ENCODE measurements at regions not wholly inside any gene's neighbourhood (a gene's known extent, or its start where the extent isn't known, plus 50 kb on each side); places are given as distances from the start of the nearest gene placed in this dataset.
A peak's percentile ranks its signal among the peaks of the same experiment; 100 is the strongest.

DNA sequence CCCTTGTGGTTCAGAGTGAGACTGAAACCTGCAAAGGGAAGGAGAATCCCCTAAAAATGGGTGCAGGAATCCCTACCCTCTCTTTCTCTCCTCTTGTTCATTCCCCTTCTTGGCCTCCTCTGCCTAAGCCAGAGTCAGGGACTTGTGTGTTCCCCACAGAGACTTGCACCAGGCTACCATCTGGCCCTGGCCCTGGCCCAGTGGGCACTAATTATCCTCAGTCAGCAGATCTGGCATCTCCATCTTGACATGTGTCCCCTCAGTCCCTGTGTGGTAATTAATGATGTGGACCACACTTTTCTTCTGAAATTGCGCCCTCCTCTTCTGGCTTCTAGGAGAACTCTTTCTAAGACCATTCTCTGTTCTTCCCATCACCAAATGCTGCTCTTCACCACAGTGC lies 354.4 kb downstream of the SETD4 start:
- no peak for DNase-seq (ENCODE audit: extremely low read depth, low read depth)
- TF ChIP-seq, protein P1, sequence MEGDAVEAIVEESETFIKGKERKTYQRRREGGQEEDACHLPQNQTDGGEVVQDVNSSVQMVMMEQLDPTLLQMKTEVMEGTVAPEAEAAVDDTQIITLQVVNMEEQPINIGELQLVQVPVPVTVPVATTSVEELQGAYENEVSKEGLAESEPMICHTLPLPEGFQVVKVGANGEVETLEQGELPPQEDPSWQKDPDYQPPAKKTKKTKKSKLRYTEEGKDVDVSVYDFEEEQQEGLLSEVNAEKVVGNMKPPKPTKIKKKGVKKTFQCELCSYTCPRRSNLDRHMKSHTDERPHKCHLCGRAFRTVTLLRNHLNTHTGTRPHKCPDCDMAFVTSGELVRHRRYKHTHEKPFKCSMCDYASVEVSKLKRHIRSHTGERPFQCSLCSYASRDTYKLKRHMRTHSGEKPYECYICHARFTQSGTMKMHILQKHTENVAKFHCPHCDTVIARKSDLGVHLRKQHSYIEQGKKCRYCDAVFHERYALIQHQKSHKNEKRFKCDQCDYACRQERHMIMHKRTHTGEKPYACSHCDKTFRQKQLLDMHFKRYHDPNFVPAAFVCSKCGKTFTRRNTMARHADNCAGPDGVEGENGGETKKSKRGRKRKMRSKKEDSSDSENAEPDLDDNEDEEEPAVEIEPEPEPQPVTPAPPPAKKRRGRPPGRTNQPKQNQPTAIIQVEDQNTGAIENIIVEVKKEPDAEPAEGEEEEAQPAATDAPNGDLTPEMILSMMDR (IDR thresholded peaks at IDR 0.05; ENCODE audit: low read depth, low read length, missing control alignments) = no peak
- H3K4me3 ChIP-seq (replicated peaks; ENCODE audit: low read depth, low read length) = no peak overlapping the region

DNA sequence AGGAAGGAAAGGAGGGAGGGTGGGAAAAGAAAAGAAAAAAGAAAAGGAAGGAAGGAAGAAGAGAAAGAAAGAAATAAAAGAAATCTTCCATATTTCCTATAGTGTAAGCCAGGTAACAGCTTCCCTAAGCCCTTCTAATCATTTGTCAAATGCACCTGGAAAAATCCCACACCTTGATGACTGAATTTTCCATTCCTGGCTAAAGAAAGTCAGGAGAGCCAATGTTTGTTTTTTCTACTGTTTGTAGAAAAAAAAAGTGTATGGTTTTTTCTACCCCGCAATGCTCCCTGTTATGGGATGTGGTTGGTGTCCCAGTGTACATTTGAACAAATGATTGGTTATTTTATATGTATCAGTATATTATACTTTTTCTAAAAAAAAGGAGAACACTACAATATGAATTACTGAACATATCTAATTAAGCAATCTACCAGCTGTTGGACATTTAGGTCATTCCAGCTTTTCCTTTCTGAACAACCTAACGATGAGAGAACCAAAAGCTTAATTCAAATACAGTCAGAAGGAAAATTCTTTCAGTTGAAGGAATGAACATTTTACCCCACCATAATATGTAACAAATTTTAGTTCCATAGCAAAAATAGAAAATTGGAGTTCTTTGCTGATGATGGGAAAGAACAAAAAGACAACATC lies 355.0 kb downstream of the SETD4 start:
- TF ChIP-seq, protein P1 (IDR thresholded peaks at IDR 0.05; ENCODE audit: low read depth, low read length, missing control alignments) = no peak
- no peak overlapping the region for H3K4me3 ChIP-seq (replicated peaks; ENCODE audit: low read depth, low read length)
- no peak for DNase-seq (ENCODE audit: extremely low read depth, low read depth)

DNA sequence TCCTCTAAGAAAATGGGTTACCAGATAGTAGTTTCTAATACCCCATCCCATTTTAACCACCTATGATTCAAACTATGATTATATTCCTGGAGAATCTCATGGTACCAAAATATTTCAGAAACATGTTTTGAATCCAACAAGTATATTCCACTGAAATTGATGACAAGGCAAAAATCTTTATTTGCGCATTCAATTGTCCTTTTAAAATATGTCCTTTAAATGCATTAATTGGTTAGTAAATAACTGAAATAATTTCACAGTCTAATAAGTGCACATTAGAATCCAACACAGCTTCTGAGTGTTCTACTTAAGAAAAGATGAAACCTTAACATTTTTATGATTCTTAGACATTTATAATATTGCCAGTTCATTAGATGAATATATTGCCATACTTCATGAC lies 356.6 kb downstream of the SETD4 start:
- TF ChIP-seq, protein P1 (IDR thresholded peaks at IDR 0.05; ENCODE audit: low read depth, low read length, missing control alignments) = no peak
- no peak for DNase-seq (ENCODE audit: extremely low read depth, low read depth)
- no peak overlapping the region for H3K4me3 ChIP-seq (replicated peaks; ENCODE audit: low read depth, low read length)

DNA sequence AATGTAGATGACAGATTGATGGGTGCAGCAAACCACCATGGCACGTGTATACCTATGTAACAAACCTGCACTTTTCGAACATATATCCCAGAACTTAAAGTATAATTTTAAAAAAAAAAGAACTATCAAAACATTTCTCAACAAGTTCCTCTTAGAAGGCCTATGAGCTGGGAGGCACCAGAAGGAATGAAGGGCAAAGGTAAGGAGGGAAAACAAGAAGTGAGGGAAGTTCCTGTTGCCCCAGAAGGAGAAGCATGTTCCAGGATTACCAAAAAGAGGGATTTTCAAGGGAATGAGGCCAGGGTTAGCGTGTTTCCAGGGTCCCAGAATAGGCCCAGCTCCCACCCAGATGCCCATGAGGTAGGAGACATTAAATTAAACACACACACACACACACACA lies 361.0 kb downstream of the SETD4 start:
- no peak overlapping the region for H3K4me3 ChIP-seq (replicated peaks; ENCODE audit: low read depth, low read length)
- DNase-seq (ENCODE audit: extremely low read depth, low read depth) = no peak
- TF ChIP-seq, protein P1 (IDR thresholded peaks at IDR 0.05; ENCODE audit: low read depth, low read length, missing control alignments) = no peak

DNA sequence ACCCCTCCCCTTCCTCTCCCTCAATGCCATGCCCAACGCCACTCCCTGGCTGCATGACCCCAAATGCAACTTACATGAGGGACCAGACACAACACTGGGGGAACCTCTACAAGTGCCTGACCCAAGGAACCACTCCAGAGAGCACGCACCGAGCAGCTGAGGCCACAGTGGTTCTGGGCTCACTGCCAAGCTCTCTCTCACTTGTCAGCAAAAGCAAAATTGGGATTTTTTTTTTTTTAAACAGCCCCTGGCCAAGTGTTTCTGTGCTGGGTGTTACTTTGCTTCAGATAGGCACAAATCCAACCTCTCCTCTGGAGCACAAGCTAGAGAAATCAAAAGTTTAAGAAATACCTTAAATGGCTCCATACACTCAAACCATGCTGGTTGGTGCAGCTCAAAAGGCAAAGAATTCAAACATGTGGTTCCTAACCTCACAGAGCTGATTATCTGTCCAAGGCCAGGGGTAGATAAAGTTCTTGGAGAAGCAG lies 363.0 kb downstream of the SETD4 start:
- TF ChIP-seq, protein P1 (IDR thresholded peaks at IDR 0.05; ENCODE audit: low read depth, low read length, missing control alignments) = no peak
- DNase-seq (ENCODE audit: extremely low read depth, low read depth) = peak; percentile 29

DNA sequence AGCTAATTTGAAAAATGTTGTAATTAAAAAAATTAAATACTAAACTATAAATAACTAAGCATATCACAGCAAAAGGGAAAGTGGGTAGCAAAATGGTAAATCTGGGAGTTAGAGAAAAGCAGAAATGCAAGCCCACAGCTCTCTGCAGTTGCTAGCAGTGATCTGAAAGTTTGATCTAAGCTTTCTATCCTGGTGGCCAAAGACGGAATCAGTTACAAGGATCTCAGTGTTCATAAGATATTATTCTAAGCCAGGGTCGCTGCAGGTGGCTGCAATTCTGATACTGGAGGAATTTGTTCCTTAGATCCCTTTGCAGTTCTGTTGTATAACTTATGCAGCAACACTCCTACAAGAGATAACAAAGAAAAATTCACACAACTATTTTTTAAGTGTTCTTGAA lies 363.7 kb downstream of the SETD4 start:
- TF ChIP-seq, protein P1 (IDR thresholded peaks at IDR 0.05; ENCODE audit: low read depth, low read length, missing control alignments) = no peak
- no peak for DNase-seq (ENCODE audit: extremely low read depth, low read depth)
- no peak overlapping the region for H3K4me3 ChIP-seq (replicated peaks; ENCODE audit: low read depth, low read length)

More for the DNA sequence above, 363.0 kb downstream of the SETD4 start:
- no peak overlapping the region for H3K4me3 ChIP-seq (replicated peaks; ENCODE audit: low read depth, low read length)

DNA sequence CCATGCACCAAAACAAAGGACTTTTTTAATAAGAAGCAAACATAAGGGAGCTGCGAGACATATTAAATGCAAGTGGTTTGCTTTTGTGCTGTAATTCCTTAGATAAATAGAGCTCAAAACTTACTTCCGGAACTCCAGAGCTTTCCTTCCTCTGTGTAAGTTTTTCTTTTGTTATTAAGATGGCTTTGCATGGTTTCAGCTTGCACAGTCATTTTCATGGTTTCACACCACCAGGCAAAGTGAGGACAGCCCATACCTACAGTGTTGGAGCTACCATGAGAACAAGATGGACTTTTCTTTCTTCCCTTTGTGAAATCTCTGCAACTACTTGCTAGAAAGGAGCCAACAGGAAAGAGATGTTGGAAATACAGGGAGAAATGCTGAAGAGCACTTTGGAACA lies 368.0 kb downstream of the SETD4 start:
- DNase-seq (ENCODE audit: extremely low read depth, low read depth) = no peak
- TF ChIP-seq, protein P1 (IDR thresholded peaks at IDR 0.05; ENCODE audit: low read depth, low read length, missing control alignments) = no peak
- no peak overlapping the region for H3K4me3 ChIP-seq (replicated peaks; ENCODE audit: low read depth, low read length)

Measured in HFF-Myc (cell line).